ENCODE measurements at regions not wholly inside any gene's neighbourhood (a gene's known extent, or its start where the extent isn't known, plus 50 kb on each side); places are given as distances from the start of the nearest gene placed in this dataset.

- TF ChIP-seq ZFX (IDR thresholded peaks at IDR 0.05): no peak
- TF ChIP-seq CTCF (conservative IDR thresholded peaks at IDR 0.05): no peak
- H3K27ac ChIP-seq: no peak overlapping the region
Observed at GRCh38 chr2:41879235-41879916, 168.4 kb upstream of the PKDCC start.

- H3K27ac ChIP-seq: no peak overlapping the region
Observed at GRCh38 chr2:41880561-41881243, 167.1 kb upstream of the PKDCC start.

GRCh38 chr2:41881249-41881648 lies 166.6 kb upstream of the PKDCC start:
- no peak for TF ChIP-seq CTCF (conservative IDR thresholded peaks at IDR 0.05)
- no peak for TF ChIP-seq ZFX (IDR thresholded peaks at IDR 0.05)

More at GRCh38 chr2:41880561-41881243, 167.1 kb upstream of the PKDCC start:
- TF ChIP-seq CTCF (conservative IDR thresholded peaks at IDR 0.05) (no peak), ZFX (IDR thresholded peaks at IDR 0.05) (no peak)

GRCh38 chr2:41884718-41885117 lies 163.1 kb upstream of the PKDCC start:
- H3K27ac ChIP-seq: no peak overlapping the region
- TF ChIP-seq ZFX (IDR thresholded peaks at IDR 0.05): no peak
- no peak for TF ChIP-seq CTCF (conservative IDR thresholded peaks at IDR 0.05)

More at GRCh38 chr2:41881249-41881648, 166.6 kb upstream of the PKDCC start:
- no peak overlapping the region for H3K27ac ChIP-seq

GRCh38 chr2:41886145-41886664 lies 161.6 kb upstream of the PKDCC start:
- H3K27ac ChIP-seq: no peak overlapping the region
- TF ChIP-seq ZFX (IDR thresholded peaks at IDR 0.05) (no peak), CTCF (conservative IDR thresholded peaks at IDR 0.05) (no peak)

GRCh38 chr2:41886757-41887156 lies 161.1 kb upstream of the PKDCC start:
- TF ChIP-seq ZFX (IDR thresholded peaks at IDR 0.05): no peak
- TF ChIP-seq CTCF (conservative IDR thresholded peaks at IDR 0.05): no peak
- no peak overlapping the region for H3K27ac ChIP-seq

GRCh38 chr2:41890341-41890740 lies 157.5 kb upstream of the PKDCC start:
- no peak overlapping the region for H3K27ac ChIP-seq
- no peak for TF ChIP-seq ZFX (IDR thresholded peaks at IDR 0.05)
- no peak for TF ChIP-seq CTCF (conservative IDR thresholded peaks at IDR 0.05)
